IMR-90 (cell line): ENCODE measurements at regions not wholly inside any gene's neighbourhood (a gene's known extent, or its start where the extent isn't known, plus 50 kb on each side); places are given as distances from the start of the nearest gene placed in this dataset.

ENCODE experiments used
- ATAC-seq: fragments of 200-7000 bp; cut with Tn5 transposase; 2 replicates; pipeline ENCODE4 v1.9.1; 2020; ENCODE audit warnings: low read depth, mild to moderate bottlenecking, moderate library complexity
- BruUV-seq: library from RNA; stranded (reverse); fragments of 400-500 nt; replicated peaks from 2 replicates; lab custom pipeline; 2021; lab: Mats Ljungman, UMichigan
- CTCF ChIA-PET: fragments of 300-600 bp; formaldehyde crosslinking; extraction: SDS; loops from one replicate; lab custom pipeline; 2021; ENCODE audit warnings: antibody characterized with exemption; lab: Yijun Ruan, JAX
- POLR2A ChIA-PET: fragments of 300-600 bp; sonication (Branson Sonifier 250); formaldehyde crosslinking; loops from one replicate; lab custom pipeline; 2022; ENCODE audit warnings: antibody characterized with exemption; ENCODE audit not compliant: unreplicated experiment; lab: Charles Lee
- DNase-seq: peaks from one replicate; pipeline ENCODE4 v3.0.0; 2013
- H2AFZ ChIP-seq: replicated peaks from 2 replicates; pipeline ENCODE3; 2013; ENCODE audit warnings: low read length, mild to moderate bottlenecking; ENCODE audit not compliant: poor library complexity
- H2AK5ac ChIP-seq: 2 replicates; pipeline ENCODE4 v1.6.1; 2013; ENCODE audit warnings: low read depth, low read length, inconsistent platforms
- H2AK9ac ChIP-seq: replicated peaks from 2 replicates; pipeline ENCODE3; 2013; ENCODE audit warnings: mild to moderate bottlenecking, low read depth, low read length, moderate library complexity; ENCODE audit not compliant: poor library complexity
- H2BK120ac ChIP-seq: 2 replicates; pipeline ENCODE4 v1.6.1; 2013; ENCODE audit warnings: low read depth, low read length, inconsistent platforms
- H2BK15ac ChIP-seq: 3 replicates; pipeline ENCODE4 v1.6.1; 2013; ENCODE audit warnings: low read depth, low read length, inconsistent platforms
- H2BK20ac ChIP-seq: 2 replicates; pipeline ENCODE4 v1.6.1; 2013; ENCODE audit warnings: low read depth, mild to moderate bottlenecking, inconsistent platforms, low read length, moderate library complexity
- H2BK5ac ChIP-seq: 2 replicates; pipeline ENCODE4 v1.6.1; 2013; ENCODE audit warnings: mild to moderate bottlenecking, low read depth, low read length, inconsistent platforms; ENCODE audit not compliant: poor library complexity, severe bottlenecking
- H3K14ac ChIP-seq: replicated peaks from 2 replicates; pipeline ENCODE4 v1.6.1; 2013; ENCODE audit warnings: low read depth, low read length, inconsistent platforms
- H3K18ac ChIP-seq: 2 replicates; pipeline ENCODE4 v1.6.1; 2013; ENCODE audit warnings: low read depth, low read length, control low read depth
- H3K23ac ChIP-seq: 2 replicates; pipeline ENCODE4 v1.6.1; 2013; ENCODE audit warnings: low read depth, low read length, inconsistent platforms
- H3K27ac ChIP-seq: 2 replicates; pipeline ENCODE4 v1.5.1; 2013; ENCODE audit warnings: mild to moderate bottlenecking, control low read depth, low read length; ENCODE audit not compliant: insufficient read depth
- H3K27me3 ChIP-seq: 2 replicates; pipeline ENCODE4 v1.6.1; 2013; ENCODE audit warnings: low read length; ENCODE audit not compliant: control insufficient read depth, insufficient read depth
- H3K36me3 ChIP-seq: 2 replicates; pipeline ENCODE4 v1.6.1; 2013; ENCODE audit warnings: low read length, mixed read lengths; ENCODE audit not compliant: control insufficient read depth, insufficient read depth
- H3K4ac ChIP-seq: 2 replicates; pipeline ENCODE4 v1.6.1; 2013; ENCODE audit warnings: low read depth, low read length, inconsistent platforms
- H3K4me1 ChIP-seq: 2 replicates; pipeline ENCODE4 v1.6.1; 2013; ENCODE audit warnings: low read length, mixed read lengths; ENCODE audit not compliant: control insufficient read depth, insufficient read depth
- H3K4me2 ChIP-seq: 2 replicates; pipeline ENCODE4 v1.6.1; 2013; ENCODE audit warnings: low read depth, mild to moderate bottlenecking, control low read depth, low read length, moderate library complexity
- H3K4me3 ChIP-seq: 2 replicates; pipeline ENCODE4 v1.5.1; 2013; ENCODE audit warnings: low read depth, mild to moderate bottlenecking, control low read depth, low read length, moderate library complexity; ENCODE audit not compliant: insufficient read depth
- H3K56ac ChIP-seq: 2 replicates; pipeline ENCODE4 v1.6.1; 2013; ENCODE audit warnings: low read length, inconsistent platforms; ENCODE audit not compliant: insufficient read depth; ENCODE audit errors: extremely low read depth
- H3K79me1 ChIP-seq, 2 experiments: 2 replicates each; pipeline ENCODE4 v1.6.1; 2013; ENCODE audit warnings: low read length in 2 of 2, inconsistent platforms in 1 of 2, low read depth in 1 of 2
- H3K9ac ChIP-seq: 2 replicates; pipeline ENCODE4 v1.6.1; 2013; ENCODE audit warnings: low read depth, low read length, control low read depth
- H3K9me1 ChIP-seq: 2 replicates; pipeline ENCODE4 v1.6.1; 2013; ENCODE audit warnings: low read length, inconsistent platforms; ENCODE audit not compliant: insufficient read depth
- H3K9me3 ChIP-seq: 2 replicates; pipeline ENCODE4 v1.6.1; 2013; ENCODE audit warnings: low read length; ENCODE audit not compliant: control insufficient read depth, insufficient read depth
- H4K20me1 ChIP-seq: 2 replicates; pipeline ENCODE4 v1.6.1; 2013; ENCODE audit warnings: low read length, inconsistent platforms; ENCODE audit not compliant: insufficient read depth
- H4K5ac ChIP-seq: 2 replicates; pipeline ENCODE4 v1.6.1; 2013; ENCODE audit warnings: mild to moderate bottlenecking, low read depth, low read length, control low read depth
- H4K8ac ChIP-seq, 2 experiments: 2 replicates each; pipeline ENCODE4 v1.6.1; 2013; ENCODE audit warnings: low read depth in 2 of 2, low read length in 2 of 2, control low read depth in 1 of 2, inconsistent platforms in 1 of 2
- H4K91ac ChIP-seq: 2 replicates; pipeline ENCODE4 v1.6.1; 2013; ENCODE audit warnings: low read depth, low read length, inconsistent platforms; ENCODE audit not compliant: insufficient read depth
- CEBPB ChIP-seq: IDR thresholded peaks from 2 replicates; pipeline ENCODE4 v1.6.1; 2012; ENCODE audit warnings: low read depth, low read length, improper control_type of control experiment
- CHD1 ChIP-seq: IDR thresholded peaks from 2 replicates; pipeline ENCODE4 v1.6.1; 2012; ENCODE audit warnings: low read depth, low read length, improper control_type of control experiment
- FOS ChIP-seq: fragments of 150-350 bp; IDR thresholded peaks from 2 replicates; pipeline ENCODE4 v1.6.1; 2016; ENCODE audit warnings: low read depth, low read length
- MAFK ChIP-seq: IDR thresholded peaks from 2 replicates; pipeline ENCODE4 v1.6.1; 2012; ENCODE audit warnings: low read depth, low read length, improper control_type of control experiment
- MAZ ChIP-seq: IDR thresholded peaks from 2 replicates; pipeline ENCODE4 v1.6.1; 2012; ENCODE audit warnings: low read depth, mild to moderate bottlenecking, low read length, improper control_type of control experiment, moderate library complexity, borderline replicate concordance
- MXI1 ChIP-seq: IDR thresholded peaks from 2 replicates; pipeline ENCODE4 v1.6.1; 2012; ENCODE audit warnings: low read depth, mild to moderate bottlenecking, low read length, moderate library complexity, borderline replicate concordance
- POLR2A ChIP-seq: IDR thresholded peaks from 2 replicates; pipeline ENCODE4 v1.6.1; 2012; ENCODE audit warnings: mild to moderate bottlenecking, low read depth, low read length
- RAD21 ChIP-seq: IDR thresholded peaks from 2 replicates; pipeline ENCODE4 v1.6.1; 2012; ENCODE audit warnings: low read length, improper control_type of control experiment
- RFX5 ChIP-seq: IDR thresholded peaks from 2 replicates; pipeline ENCODE4 v1.8.0; 2012; ENCODE audit warnings: low read depth, mild to moderate bottlenecking, low read length, moderate library complexity
- SMC3 ChIP-seq: fragments of 150-350 bp; IDR thresholded peaks from 2 replicates; pipeline ENCODE4 v1.6.1; 2016; ENCODE audit warnings: low read depth, mild to moderate bottlenecking, antibody characterized with exemption, low read length, moderate library complexity
- WGBS, 2 experiments: methylation state at CpG; one replicate each; pipeline versions ENCODE4 v1.1.5 to v1.1.7; 2013; ENCODE audit warnings: missing lambda C conversion rate in 2 of 2; ENCODE audit not compliant: insufficient read length in 1 of 2; ENCODE audit errors: extremely low coverage in 2 of 2; 5-methylcytosine and 5-hydroxymethylcytosine counted together
- dilution Hi-C: fragments of 300-500 bp; cut with HindIII; formaldehyde crosslinking; loops from one replicate; pipeline ENCODE4 v1.14.3; 2018; ENCODE audit warnings: low sequenced_read_pairs; ENCODE audit not compliant: unreplicated experiment
- in situ Hi-C: fragments of 300-500 bp; cut with MboI; formaldehyde crosslinking; loops from 3 replicates; pipeline ENCODE4 v1.14.3; 2019; ENCODE audit warnings: low sequenced_read_pairs, inconsistent platforms, mixed read lengths
- intact Hi-C: fragments of 100-400 bp; cut with micrococcal nuclease; formaldehyde crosslinking; loops from 2 replicates; pipeline ENCODE4 v1.10.0; 2022
- TF ChIP-seq, protein P1 (sequence below): conservative IDR thresholded peaks from 2 replicates; pipeline ENCODE4 v1.5.1; 2012; ENCODE audit warnings: mild to moderate bottlenecking, low read depth, low read length, improper control_type of control experiment
- TF ChIP-seq, protein P2 (sequence below): fragments of 150-350 bp; IDR thresholded peaks from 2 replicates; pipeline ENCODE4 v1.6.1; 2016; ENCODE audit warnings: low read depth, mild to moderate bottlenecking, low read length, moderate library complexity, borderline replicate concordance

DNA sequence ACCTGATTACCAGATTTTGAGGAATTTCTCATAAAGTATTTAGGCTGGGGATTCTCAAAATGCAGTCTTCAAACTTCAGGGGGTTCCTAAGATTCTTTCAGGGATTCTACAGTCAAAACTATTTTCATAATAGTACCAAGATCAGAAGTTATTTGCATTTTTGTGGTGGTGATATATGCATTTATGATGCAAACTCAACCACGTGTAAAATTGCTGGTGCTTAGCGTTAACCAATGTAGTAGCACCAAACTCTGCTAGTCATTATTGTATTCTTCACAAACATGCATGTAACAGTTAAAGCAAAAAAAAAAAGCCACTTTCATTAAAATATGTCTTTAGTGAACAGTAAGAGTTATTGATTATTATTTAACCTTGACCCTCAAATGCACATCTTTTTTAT is 274.9 kb upstream of the DNAJC19 start:
- TF ChIP-seq FOS (no peak), MAZ (no peak), RAD21 (no peak), MAFK (no peak), CEBPB (no peak), POLR2A (no peak), MXI1 (no peak), SMC3 (no peak), RFX5 (no peak), CHD1 (no peak)
- TF ChIP-seq, protein P1, sequence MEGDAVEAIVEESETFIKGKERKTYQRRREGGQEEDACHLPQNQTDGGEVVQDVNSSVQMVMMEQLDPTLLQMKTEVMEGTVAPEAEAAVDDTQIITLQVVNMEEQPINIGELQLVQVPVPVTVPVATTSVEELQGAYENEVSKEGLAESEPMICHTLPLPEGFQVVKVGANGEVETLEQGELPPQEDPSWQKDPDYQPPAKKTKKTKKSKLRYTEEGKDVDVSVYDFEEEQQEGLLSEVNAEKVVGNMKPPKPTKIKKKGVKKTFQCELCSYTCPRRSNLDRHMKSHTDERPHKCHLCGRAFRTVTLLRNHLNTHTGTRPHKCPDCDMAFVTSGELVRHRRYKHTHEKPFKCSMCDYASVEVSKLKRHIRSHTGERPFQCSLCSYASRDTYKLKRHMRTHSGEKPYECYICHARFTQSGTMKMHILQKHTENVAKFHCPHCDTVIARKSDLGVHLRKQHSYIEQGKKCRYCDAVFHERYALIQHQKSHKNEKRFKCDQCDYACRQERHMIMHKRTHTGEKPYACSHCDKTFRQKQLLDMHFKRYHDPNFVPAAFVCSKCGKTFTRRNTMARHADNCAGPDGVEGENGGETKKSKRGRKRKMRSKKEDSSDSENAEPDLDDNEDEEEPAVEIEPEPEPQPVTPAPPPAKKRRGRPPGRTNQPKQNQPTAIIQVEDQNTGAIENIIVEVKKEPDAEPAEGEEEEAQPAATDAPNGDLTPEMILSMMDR, result no peak
- TF ChIP-seq, protein P2, sequence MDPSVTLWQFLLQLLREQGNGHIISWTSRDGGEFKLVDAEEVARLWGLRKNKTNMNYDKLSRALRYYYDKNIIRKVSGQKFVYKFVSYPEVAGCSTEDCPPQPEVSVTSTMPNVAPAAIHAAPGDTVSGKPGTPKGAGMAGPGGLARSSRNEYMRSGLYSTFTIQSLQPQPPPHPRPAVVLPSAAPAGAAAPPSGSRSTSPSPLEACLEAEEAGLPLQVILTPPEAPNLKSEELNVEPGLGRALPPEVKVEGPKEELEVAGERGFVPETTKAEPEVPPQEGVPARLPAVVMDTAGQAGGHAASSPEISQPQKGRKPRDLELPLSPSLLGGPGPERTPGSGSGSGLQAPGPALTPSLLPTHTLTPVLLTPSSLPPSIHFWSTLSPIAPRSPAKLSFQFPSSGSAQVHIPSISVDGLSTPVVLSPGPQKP, result no peak
- no peak overlapping the region for H3K23ac ChIP-seq
- no peak overlapping the region for H3K18ac ChIP-seq
- POLR2A ChIA-PET, result no interaction called here
- in situ Hi-C loops, result no loop called here
- H2BK5ac ChIP-seq, result no peak overlapping the region
- no TSS peak for BruUV-seq
- H2BK20ac ChIP-seq, result no peak overlapping the region
- CTCF ChIA-PET, result no interaction called here
- no peak overlapping the region for H3K14ac ChIP-seq
- no peak overlapping the region for H3K4ac ChIP-seq
- H3K4me2 ChIP-seq, result no peak overlapping the region
- no peak overlapping the region for H3K56ac ChIP-seq
- no peak for ATAC-seq
- no peak overlapping the region for H3K4me3 ChIP-seq
- no peaks in the 10 kb centered on the region for H3K79me1 ChIP-seq
- no peak overlapping the region for H2AFZ ChIP-seq
- H2BK120ac ChIP-seq, result no peak overlapping the region
- dilution Hi-C loops, result no loop called here
- no peaks in the 10 kb centered on the region for H3K4me1 ChIP-seq
- WGBS, 2 experiments, result no CpG with 5 or more reads among the region's 2 CpGs
- no peak overlapping the region for H4K91ac ChIP-seq
- H3K9ac ChIP-seq, result no peak overlapping the region
- H2AK9ac ChIP-seq, result no peak overlapping the region
- H3K36me3 ChIP-seq, result no peaks in the 10 kb centered on the region
- H2BK15ac ChIP-seq, result no peak overlapping the region
- H4K20me1 ChIP-seq, result no peaks in the 10 kb centered on the region
- H2AK5ac ChIP-seq, result no peak overlapping the region
- intact Hi-C loops, result no loop called here
- DNase-seq, result no peak
- H3K27me3 ChIP-seq, result no peaks in the 10 kb centered on the region
- no peak overlapping the region for H3K27ac ChIP-seq
- H4K8ac ChIP-seq, result no peak overlapping the region
- H4K5ac ChIP-seq, result no peak overlapping the region
- H3K9me1 ChIP-seq, result no peaks in the 10 kb centered on the region
- H3K9me3 ChIP-seq, result no peaks in the 10 kb centered on the region
